HL-60 (cell line): ENCODE measurements at regions not wholly inside any gene's neighbourhood (a gene's known extent, or its start where the extent isn't known, plus 50 kb on each side); places are given as distances from the start of the nearest gene placed in this dataset.
A peak's percentile ranks its signal among the peaks of the same experiment; 100 is the strongest.

Experiments
- DNase-seq, 2 experiments: peaks; one replicate each; pipeline ENCODE4 v3.0.0-alpha.2; 2010 to 2020; ENCODE audit warnings: low read depth in 1 of 2, low spot score in 1 of 2
- H3K27ac ChIP-seq: fragments of 250-450 bp; sonication (Bioruptor Pico); replicated peaks from 2 replicates; pipeline ENCODE4 v1.5.1; 2020; ENCODE audit warnings: mild to moderate bottlenecking, moderate library complexity
- H3K27me3 ChIP-seq: fragments of 250-450 bp; sonication (Bioruptor Pico); 2 replicates; pipeline ENCODE4 v1.5.1; 2021; ENCODE audit warnings: mild to moderate bottlenecking, moderate library complexity; ENCODE audit not compliant: insufficient read depth, poor library complexity, severe bottlenecking
- H3K4me3 ChIP-seq: replicated peaks from 2 replicates; pipeline ENCODE4 v1.5.1; 2011; ENCODE audit warnings: mild to moderate bottlenecking, control low read depth, low read length; ENCODE audit not compliant: insufficient read depth
- GABPA ChIP-seq: IDR thresholded peaks from 2 replicates; pipeline ENCODE4 v1.6.1; 2012; ENCODE audit warnings: low read depth
- POLR2AphosphoS5 ChIP-seq: IDR thresholded peaks from 2 replicates; pipeline ENCODE4 v1.6.1; 2012; ENCODE audit warnings: low read depth
- SPI1 ChIP-seq: IDR thresholded peaks from 2 replicates; pipeline ENCODE4 v1.6.1; 2012; ENCODE audit warnings: low read depth, mild to moderate bottlenecking, borderline replicate concordance
- TF ChIP-seq, protein P1 (sequence below): IDR thresholded peaks from one replicate; pipeline ENCODE4 v1.5.1; 2011; ENCODE audit warnings: low read length, control low read depth, inconsistent platforms; ENCODE audit not compliant: insufficient read depth
- TF ChIP-seq, protein P2 (sequence below): IDR thresholded peaks from 2 replicates; pipeline ENCODE4 v1.6.1; 2012; ENCODE audit warnings: low read depth; ENCODE audit not compliant: insufficient replicate concordance

DNA sequence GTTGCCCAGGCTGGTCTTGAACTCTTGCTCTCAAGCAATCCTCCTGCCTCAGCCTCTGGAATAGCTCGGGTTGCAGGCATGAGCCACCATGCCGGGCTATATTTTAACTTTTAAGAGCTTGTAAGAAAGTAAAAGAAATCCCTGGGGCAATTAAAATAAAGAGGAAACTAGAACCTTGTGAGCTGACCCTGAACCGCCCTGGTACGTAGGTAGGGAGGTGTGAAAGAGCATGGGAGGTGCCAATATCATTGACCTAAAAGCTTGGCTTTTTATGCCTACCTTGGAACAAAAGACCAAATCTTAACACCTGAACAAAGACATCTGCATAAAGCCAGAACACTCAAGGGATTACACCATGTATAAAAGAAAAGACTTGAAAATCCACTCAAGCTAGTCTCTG lies 595.1 kb downstream of the SOX6 start:
- peaks cover 2% of the 10 kb centered on the region for H3K27me3 ChIP-seq
- no peak overlapping the region for H3K27ac ChIP-seq
- H3K4me3 ChIP-seq, result no peak overlapping the region
- TF ChIP-seq SPI1, result no peak
- no peak for TF ChIP-seq POLR2AphosphoS5
- TF ChIP-seq, protein P1, sequence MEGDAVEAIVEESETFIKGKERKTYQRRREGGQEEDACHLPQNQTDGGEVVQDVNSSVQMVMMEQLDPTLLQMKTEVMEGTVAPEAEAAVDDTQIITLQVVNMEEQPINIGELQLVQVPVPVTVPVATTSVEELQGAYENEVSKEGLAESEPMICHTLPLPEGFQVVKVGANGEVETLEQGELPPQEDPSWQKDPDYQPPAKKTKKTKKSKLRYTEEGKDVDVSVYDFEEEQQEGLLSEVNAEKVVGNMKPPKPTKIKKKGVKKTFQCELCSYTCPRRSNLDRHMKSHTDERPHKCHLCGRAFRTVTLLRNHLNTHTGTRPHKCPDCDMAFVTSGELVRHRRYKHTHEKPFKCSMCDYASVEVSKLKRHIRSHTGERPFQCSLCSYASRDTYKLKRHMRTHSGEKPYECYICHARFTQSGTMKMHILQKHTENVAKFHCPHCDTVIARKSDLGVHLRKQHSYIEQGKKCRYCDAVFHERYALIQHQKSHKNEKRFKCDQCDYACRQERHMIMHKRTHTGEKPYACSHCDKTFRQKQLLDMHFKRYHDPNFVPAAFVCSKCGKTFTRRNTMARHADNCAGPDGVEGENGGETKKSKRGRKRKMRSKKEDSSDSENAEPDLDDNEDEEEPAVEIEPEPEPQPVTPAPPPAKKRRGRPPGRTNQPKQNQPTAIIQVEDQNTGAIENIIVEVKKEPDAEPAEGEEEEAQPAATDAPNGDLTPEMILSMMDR, result no peak
- TF ChIP-seq GABPA, result no peak
- TF ChIP-seq, protein P2, sequence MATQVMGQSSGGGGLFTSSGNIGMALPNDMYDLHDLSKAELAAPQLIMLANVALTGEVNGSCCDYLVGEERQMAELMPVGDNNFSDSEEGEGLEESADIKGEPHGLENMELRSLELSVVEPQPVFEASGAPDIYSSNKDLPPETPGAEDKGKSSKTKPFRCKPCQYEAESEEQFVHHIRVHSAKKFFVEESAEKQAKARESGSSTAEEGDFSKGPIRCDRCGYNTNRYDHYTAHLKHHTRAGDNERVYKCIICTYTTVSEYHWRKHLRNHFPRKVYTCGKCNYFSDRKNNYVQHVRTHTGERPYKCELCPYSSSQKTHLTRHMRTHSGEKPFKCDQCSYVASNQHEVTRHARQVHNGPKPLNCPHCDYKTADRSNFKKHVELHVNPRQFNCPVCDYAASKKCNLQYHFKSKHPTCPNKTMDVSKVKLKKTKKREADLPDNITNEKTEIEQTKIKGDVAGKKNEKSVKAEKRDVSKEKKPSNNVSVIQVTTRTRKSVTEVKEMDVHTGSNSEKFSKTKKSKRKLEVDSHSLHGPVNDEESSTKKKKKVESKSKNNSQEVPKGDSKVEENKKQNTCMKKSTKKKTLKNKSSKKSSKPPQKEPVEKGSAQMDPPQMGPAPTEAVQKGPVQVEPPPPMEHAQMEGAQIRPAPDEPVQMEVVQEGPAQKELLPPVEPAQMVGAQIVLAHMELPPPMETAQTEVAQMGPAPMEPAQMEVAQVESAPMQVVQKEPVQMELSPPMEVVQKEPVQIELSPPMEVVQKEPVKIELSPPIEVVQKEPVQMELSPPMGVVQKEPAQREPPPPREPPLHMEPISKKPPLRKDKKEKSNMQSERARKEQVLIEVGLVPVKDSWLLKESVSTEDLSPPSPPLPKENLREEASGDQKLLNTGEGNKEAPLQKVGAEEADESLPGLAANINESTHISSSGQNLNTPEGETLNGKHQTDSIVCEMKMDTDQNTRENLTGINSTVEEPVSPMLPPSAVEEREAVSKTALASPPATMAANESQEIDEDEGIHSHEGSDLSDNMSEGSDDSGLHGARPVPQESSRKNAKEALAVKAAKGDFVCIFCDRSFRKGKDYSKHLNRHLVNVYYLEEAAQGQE, result no peak
- no peak for DNase-seq

DNA sequence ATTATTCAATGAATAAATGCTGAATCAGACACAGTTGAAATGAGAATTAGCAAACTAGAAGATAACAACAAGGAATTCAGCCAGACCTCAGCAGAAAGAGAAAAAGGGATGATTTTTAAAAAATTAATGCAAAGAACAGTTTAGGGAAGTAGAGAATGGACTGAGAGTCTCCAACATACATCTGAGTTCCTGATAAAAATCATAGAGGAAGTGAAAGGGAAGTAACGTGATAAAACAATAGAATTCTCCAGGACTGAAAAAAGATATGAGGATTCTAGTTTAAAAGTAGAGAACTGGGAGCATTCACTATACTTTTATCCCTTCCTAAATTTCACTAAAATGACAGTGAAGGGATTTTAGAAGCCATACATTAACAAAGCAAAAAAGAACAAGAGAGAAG lies 592.0 kb downstream of the SOX6 start:
- Histone ChIP-seq H3K27ac (no peak overlapping the region), H3K27me3 (no peaks in the 10 kb centered on the region), H3K4me3 (no peak overlapping the region)
- TF ChIP-seq, protein P2, result no peak
- peak; percentile 67; the same call in 1 of the 2 replicates for TF ChIP-seq SPI1
- no peak for DNase-seq

DNA sequence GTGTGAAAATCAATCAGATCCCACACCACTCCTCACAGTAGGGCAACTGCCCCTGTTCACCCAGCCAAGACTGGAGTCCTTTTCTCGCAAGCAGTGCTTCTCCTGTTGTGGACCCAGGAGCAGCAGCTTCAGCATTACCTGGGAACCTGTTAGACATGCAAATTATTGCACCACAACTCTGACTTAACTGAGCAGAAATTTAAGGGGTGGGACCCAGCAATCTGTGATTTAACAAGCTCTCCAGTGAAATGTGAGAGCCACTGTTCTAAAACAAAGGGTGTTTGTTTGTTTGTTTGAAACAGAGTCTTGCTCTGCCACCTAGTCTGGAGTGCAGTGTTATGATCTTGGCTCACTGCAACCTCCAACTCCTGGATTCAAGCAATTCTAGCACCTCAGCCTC lies 591.4 kb downstream of the SOX6 start:
- H3K27ac ChIP-seq, result no peak overlapping the region
- TF ChIP-seq POLR2AphosphoS5 (no peak), GABPA (no peak), SPI1 (no peak)
- TF ChIP-seq, protein P2, result no peak
- TF ChIP-seq, protein P1, result no peak
- H3K27me3 ChIP-seq, result no peaks in the 10 kb centered on the region
- DNase-seq, result no peak
- H3K4me3 ChIP-seq, result no peak overlapping the region

DNA sequence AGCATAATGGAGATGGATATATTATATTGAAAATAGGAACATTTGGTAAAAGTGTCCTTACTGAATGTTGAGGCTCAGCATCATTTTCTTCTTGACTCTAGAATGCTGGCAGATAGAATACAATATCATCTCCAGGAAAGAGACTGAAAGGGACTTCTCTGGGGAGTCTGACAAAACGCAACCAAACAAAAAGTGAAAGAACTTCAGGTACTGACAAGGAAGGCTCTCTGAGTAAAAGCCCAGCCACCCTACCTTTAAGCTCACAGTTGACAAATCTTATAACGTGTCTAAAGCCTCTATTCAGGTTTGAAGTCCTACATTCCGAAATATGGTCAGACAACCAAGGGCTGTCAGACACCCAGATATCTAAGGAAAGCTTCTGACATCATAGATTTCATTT lies 590.8 kb downstream of the SOX6 start:
- TF ChIP-seq GABPA (no peak), SPI1 (no peak)
- TF ChIP-seq, protein P2, result no peak
- DNase-seq, result no peak
- H3K4me3 ChIP-seq, result no peak overlapping the region
- H3K27me3 ChIP-seq, result no peaks in the 10 kb centered on the region
- no peak overlapping the region for H3K27ac ChIP-seq
